ENCODE measurements at regions not wholly inside any gene's neighbourhood (a gene's known extent, or its start where the extent isn't known, plus 50 kb on each side); places are given as distances from the start of the nearest gene placed in this dataset.

- Histone ChIP-seq H3K79me2 (no peaks in the 10 kb centered on the region), H3K36me3 (ENCODE audit: control insufficient read depth, insufficient read depth, low read length) (no peaks in the 10 kb centered on the region), H3K27me3 (ENCODE audit: control insufficient read depth, insufficient read depth, low read length) (no peaks in the 10 kb centered on the region), H3K4me1 (no peaks in the 10 kb centered on the region), H3K27ac (no peak overlapping the region), H3K9me3 (ENCODE audit: control insufficient read depth, low read length) (no peaks in the 10 kb centered on the region), H2AFZ (no peak overlapping the region), H3K4me2 (ENCODE audit: low read length) (no peak overlapping the region), H3K9ac (no peak overlapping the region), H3K4me3 (ENCODE audit: low read depth, low read length) (no peak overlapping the region)
- no peak for TF ChIP-seq CTCF (IDR thresholded peaks at IDR 0.05)
Measured at GRCh38 chr10:128867210-128867609, 599.8 kb upstream of the MGMT start.

- Histone ChIP-seq H3K9ac (no peak overlapping the region), H3K27ac (no peak overlapping the region), H2AFZ (no peak overlapping the region), H3K9me3 (ENCODE audit: control insufficient read depth, low read length) (no peaks in the 10 kb centered on the region), H3K4me2 (ENCODE audit: low read length) (no peak overlapping the region), H3K4me1 (no peaks in the 10 kb centered on the region), H3K4me3 (ENCODE audit: low read depth, low read length) (no peak overlapping the region), H3K27me3 (ENCODE audit: control insufficient read depth, insufficient read depth, low read length) (no peaks in the 10 kb centered on the region), H3K36me3 (ENCODE audit: control insufficient read depth, insufficient read depth, low read length) (no peaks in the 10 kb centered on the region), H3K79me2 (no peaks in the 10 kb centered on the region)
- TF ChIP-seq CTCF (IDR thresholded peaks at IDR 0.05): no peak
Measured at GRCh38 chr10:128867819-128868218, 599.2 kb upstream of the MGMT start.

GRCh38 chr10:128868481-128868880, 598.6 kb upstream of the MGMT start:
- Histone ChIP-seq H3K9ac (no peak overlapping the region), H3K79me2 (no peaks in the 10 kb centered on the region), H3K27ac (no peak overlapping the region), H3K27me3 (ENCODE audit: control insufficient read depth, insufficient read depth, low read length) (no peaks in the 10 kb centered on the region), H3K4me1 (no peaks in the 10 kb centered on the region), H2AFZ (no peak overlapping the region), H3K9me3 (ENCODE audit: control insufficient read depth, low read length) (no peaks in the 10 kb centered on the region), H3K4me3 (ENCODE audit: low read depth, low read length) (no peak overlapping the region), H3K36me3 (ENCODE audit: control insufficient read depth, insufficient read depth, low read length) (no peaks in the 10 kb centered on the region), H3K4me2 (ENCODE audit: low read length) (no peak overlapping the region)
- TF ChIP-seq CTCF (IDR thresholded peaks at IDR 0.05): no peak

GRCh38 chr10:128869101-128869749, 597.8 kb upstream of the MGMT start:
- no peak overlapping the region for H3K9ac ChIP-seq
- no peaks in the 10 kb centered on the region for H3K36me3 ChIP-seq (ENCODE audit: control insufficient read depth, insufficient read depth, low read length)
- H3K4me2 ChIP-seq (ENCODE audit: low read length): no peak overlapping the region
- H3K27ac ChIP-seq: no peak overlapping the region
- no peaks in the 10 kb centered on the region for H3K27me3 ChIP-seq (ENCODE audit: control insufficient read depth, insufficient read depth, low read length)
- no peak for TF ChIP-seq CTCF (IDR thresholded peaks at IDR 0.05)
- H3K9me3 ChIP-seq (ENCODE audit: control insufficient read depth, low read length): no peaks in the 10 kb centered on the region
- no peaks in the 10 kb centered on the region for H3K4me1 ChIP-seq
- H3K79me2 ChIP-seq: no peaks in the 10 kb centered on the region
- H3K4me3 ChIP-seq (ENCODE audit: low read depth, low read length): no peak overlapping the region
- H2AFZ ChIP-seq: no peak overlapping the region

Measured in parathyroid adenoma (tissue), 2 donors.